AG10803 (cell line): ENCODE measurements at regions not wholly inside any gene's neighbourhood (a gene's known extent, or its start where the extent isn't known, plus 50 kb on each side); places are given as distances from the start of the nearest gene placed in this dataset.

ENCODE experiments used
- DNase-seq: peaks from one replicate; pipeline ENCODE4 v3.0.0; 2010; ENCODE audit warnings: low read depth
- H3K4me3 ChIP-seq: 2 replicates; pipeline ENCODE4 v1.5.1; 2011; ENCODE audit warnings: mild to moderate bottlenecking, low read length, control low read depth
- TF ChIP-seq, protein P1 (sequence below): conservative IDR thresholded peaks from 2 replicates; pipeline ENCODE4 v1.5.1; 2011; ENCODE audit warnings: mild to moderate bottlenecking, low read length, control low read depth, inconsistent platforms

DNA sequence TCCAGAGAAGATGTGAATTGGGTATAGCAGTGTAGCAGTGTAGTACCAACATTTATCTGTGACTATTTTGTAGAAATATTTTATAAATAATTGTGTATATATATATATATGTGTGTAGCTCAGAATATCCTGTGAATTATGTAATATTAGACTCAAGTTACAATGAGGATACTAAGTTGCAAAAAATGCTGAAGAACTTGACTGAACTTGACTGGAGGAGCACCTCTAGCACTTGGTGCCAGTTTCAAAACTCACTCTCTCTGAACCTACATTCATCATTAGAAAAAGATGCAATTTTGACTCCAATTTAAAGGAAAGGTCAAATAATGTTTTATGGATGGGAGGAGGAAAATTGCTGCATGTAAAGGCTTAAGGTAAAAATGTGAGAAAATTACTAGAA lies 285.7 kb upstream of the LMO3 start:
- TF ChIP-seq, protein P1, sequence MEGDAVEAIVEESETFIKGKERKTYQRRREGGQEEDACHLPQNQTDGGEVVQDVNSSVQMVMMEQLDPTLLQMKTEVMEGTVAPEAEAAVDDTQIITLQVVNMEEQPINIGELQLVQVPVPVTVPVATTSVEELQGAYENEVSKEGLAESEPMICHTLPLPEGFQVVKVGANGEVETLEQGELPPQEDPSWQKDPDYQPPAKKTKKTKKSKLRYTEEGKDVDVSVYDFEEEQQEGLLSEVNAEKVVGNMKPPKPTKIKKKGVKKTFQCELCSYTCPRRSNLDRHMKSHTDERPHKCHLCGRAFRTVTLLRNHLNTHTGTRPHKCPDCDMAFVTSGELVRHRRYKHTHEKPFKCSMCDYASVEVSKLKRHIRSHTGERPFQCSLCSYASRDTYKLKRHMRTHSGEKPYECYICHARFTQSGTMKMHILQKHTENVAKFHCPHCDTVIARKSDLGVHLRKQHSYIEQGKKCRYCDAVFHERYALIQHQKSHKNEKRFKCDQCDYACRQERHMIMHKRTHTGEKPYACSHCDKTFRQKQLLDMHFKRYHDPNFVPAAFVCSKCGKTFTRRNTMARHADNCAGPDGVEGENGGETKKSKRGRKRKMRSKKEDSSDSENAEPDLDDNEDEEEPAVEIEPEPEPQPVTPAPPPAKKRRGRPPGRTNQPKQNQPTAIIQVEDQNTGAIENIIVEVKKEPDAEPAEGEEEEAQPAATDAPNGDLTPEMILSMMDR: no peak
- no peak overlapping the region for H3K4me3 ChIP-seq

DNA sequence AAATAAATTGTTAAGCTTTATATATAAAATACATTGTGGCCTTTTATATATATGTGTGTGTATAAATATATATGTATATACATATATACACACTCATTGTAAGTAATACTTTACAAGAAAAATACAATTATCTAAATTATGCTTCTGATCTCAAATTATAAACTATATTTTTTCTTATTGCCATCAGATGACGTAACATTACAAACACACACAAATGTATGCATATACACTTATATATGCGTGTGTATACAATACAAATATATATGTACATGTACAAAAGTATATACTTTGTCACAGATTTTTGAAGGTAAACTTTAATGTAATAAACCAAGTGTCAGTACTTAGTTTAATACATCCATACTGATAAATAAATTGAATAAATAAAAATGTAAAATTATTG lies 278.9 kb upstream of the LMO3 start:
- no peak for DNase-seq
- TF ChIP-seq, protein P1: no peak
- no peak overlapping the region for H3K4me3 ChIP-seq

More for the DNA sequence above, 285.7 kb upstream of the LMO3 start:
- no peak for DNase-seq

- TF ChIP-seq, protein P1: no peak
- DNase-seq: no peak
- no peak overlapping the region for H3K4me3 ChIP-seq
These were observed 278.1 kb upstream of the LMO3 start for GRCh38 chr12:16884056-16884455.

DNA sequence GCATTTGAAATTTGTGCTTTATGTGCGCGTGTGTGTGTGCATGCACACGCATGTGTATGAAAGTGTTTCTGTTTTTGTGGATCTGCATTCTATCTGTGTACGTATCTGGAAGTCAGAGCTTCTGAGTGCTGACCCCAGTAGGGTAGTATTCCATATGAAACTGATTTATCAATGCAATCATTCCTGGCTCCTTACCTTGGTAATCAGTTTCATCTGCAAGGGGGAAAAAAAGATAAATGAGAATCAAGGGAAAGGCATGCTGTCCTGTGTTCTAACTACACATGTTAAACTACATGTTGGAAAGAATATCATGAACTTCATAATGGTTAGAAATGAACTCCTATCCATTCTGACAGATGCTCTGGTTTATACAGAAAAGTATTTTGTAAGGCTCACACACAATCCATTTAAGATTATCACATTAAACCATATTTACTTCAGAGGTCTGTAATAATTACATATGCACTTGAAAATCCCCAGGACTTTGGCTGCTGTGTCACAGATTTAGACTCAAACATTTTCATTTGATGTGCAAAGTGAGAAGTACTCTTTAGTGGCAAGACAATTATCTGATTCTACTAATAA lies 276.1 kb upstream of the LMO3 start:
- no peak overlapping the region for H3K4me3 ChIP-seq
- no peak for DNase-seq
- TF ChIP-seq, protein P1: no peak

- TF ChIP-seq, protein P1: no peak
- no peak for DNase-seq
- no peak overlapping the region for H3K4me3 ChIP-seq
These were observed 274.9 kb upstream of the LMO3 start for GRCh38 chr12:16880864-16881285.

- H3K4me3 ChIP-seq: no peak overlapping the region
- DNase-seq: no peak
- TF ChIP-seq, protein P1: no peak
These were observed 264.9 kb upstream of the LMO3 start for GRCh38 chr12:16870845-16871244.

DNA sequence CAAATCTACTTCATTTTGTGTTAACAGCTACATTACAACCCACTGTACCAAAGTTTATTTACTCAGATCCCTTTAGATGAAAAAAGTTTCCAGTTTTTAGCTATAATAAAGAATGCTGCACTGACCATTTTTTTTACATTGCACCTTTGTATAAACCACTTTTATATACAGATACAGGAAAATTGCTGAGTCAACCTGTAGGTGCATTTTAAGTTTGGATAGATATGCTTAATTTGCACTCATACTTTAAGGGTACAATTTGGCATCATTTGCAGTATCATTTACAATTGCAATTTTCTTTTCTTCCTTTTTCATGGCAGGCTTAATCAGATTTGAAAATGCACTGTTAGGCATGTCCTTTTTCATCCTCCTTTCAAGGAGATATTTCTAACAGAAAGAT lies 257.8 kb upstream of the LMO3 start:
- DNase-seq: no peak
- TF ChIP-seq, protein P1: no peak
- H3K4me3 ChIP-seq: no peak overlapping the region
